HEK293T (cell line): ENCODE measurements at regions not wholly inside any gene's neighbourhood (a gene's known extent, or its start where the extent isn't known, plus 50 kb on each side); places are given as distances from the start of the nearest gene placed in this dataset.

Source experiments
- ARNT ChIP-seq: fragments of 450-650 bp; IDR thresholded peaks from 2 replicates; pipeline ENCODE4 v1.6.1; 2017; ENCODE audit warnings: mild to moderate bottlenecking
- BHLHE40 ChIP-seq: fragments of 450-650 bp; IDR thresholded peaks from 2 replicates; pipeline ENCODE4 v1.6.1; 2016; ENCODE audit warnings: mild to moderate bottlenecking, moderate library complexity, borderline replicate concordance
- CTBP1 ChIP-seq: fragments of 450-650 bp; IDR thresholded peaks from 2 replicates; pipeline ENCODE4 v1.6.1; 2016; ENCODE audit warnings: borderline replicate concordance
- ELF4 ChIP-seq: fragments of 450-650 bp; IDR thresholded peaks from 2 replicates; pipeline ENCODE4 v1.6.1; 2017; ENCODE audit warnings: antibody characterized with exemption
- FOXA1 ChIP-seq: fragments of 450-650 bp; IDR thresholded peaks from 2 replicates; pipeline ENCODE4 v1.6.1; 2016; ENCODE audit warnings: mild to moderate bottlenecking
- FOXK2 ChIP-seq: fragments of 450-650 bp; IDR thresholded peaks from 2 replicates; pipeline ENCODE4 v1.6.1; 2016; ENCODE audit warnings: mild to moderate bottlenecking
- FOXM1 ChIP-seq: fragments of 450-650 bp; IDR thresholded peaks from 2 replicates; pipeline ENCODE4 v1.6.1; 2017; ENCODE audit warnings: mild to moderate bottlenecking, borderline replicate concordance
- HDGF ChIP-seq: fragments of 450-650 bp; IDR thresholded peaks from 2 replicates; pipeline ENCODE4 v1.6.1; 2017; ENCODE audit warnings: antibody characterized with exemption, borderline replicate concordance
- NFRKB ChIP-seq: fragments of 450-650 bp; IDR thresholded peaks from 2 replicates; pipeline ENCODE4 v1.6.1; 2016; ENCODE audit warnings: mild to moderate bottlenecking, moderate library complexity
- PKNOX1 ChIP-seq: fragments of 450-650 bp; IDR thresholded peaks from 2 replicates; pipeline ENCODE4 v1.6.1; 2016
- SP1 ChIP-seq: fragments of 450-650 bp; IDR thresholded peaks from 2 replicates; pipeline ENCODE4 v1.6.1; 2017
- SUZ12 ChIP-seq: fragments of 450-650 bp; IDR thresholded peaks from 2 replicates; pipeline ENCODE4 v1.6.1; 2016; ENCODE audit warnings: mild to moderate bottlenecking
- TARDBP ChIP-seq: fragments of 450-650 bp; IDR thresholded peaks from 2 replicates; pipeline ENCODE4 v1.6.1; 2016

- no peak for TF ChIP-seq BHLHE40
- TF ChIP-seq FOXM1 = no peak
- TF ChIP-seq ELF4 = no peak
- TF ChIP-seq SP1 = no peak
- TF ChIP-seq CTBP1 = no peak
- no peak for TF ChIP-seq SUZ12
- TF ChIP-seq NFRKB = no peak
- TF ChIP-seq PKNOX1 = no peak
- no peak for TF ChIP-seq FOXK2
- no peak for TF ChIP-seq ARNT
- no peak for TF ChIP-seq FOXA1
- TF ChIP-seq HDGF = no peak
- no peak for TF ChIP-seq TARDBP
These were observed 362.4 kb downstream of the MIAT start for GRCh38 chr22:27019827-27020226.
